H1 (cell line): ENCODE measurements at regions not wholly inside any gene's neighbourhood (a gene's known extent, or its start where the extent isn't known, plus 50 kb on each side); places are given as distances from the start of the nearest gene placed in this dataset.

Experiments used
- CTCF ChIA-PET: fragments of 300-600 bp; sonication (Branson Sonifier 250); formaldehyde crosslinking; loops from one replicate; lab custom pipeline; 2021; ENCODE audit not compliant: partially characterized antibody; lab: Charles Lee
- POLR2A ChIA-PET: fragments of 300-600 bp; sonication (Branson Sonifier 250); formaldehyde crosslinking; loops from one replicate; lab custom pipeline; 2021; ENCODE audit warnings: inconsistent platforms; ENCODE audit not compliant: partially characterized antibody; lab: Charles Lee
- DNase-seq, 2 experiments: peaks; one replicate each; pipeline versions ENCODE4 v3.0.0 to v3.0.0-alpha.2; 2010 to 2022; ENCODE audit warnings: low spot score in 2 of 2, low read depth in 1 of 2, mixed read lengths in 1 of 2
- FAIRE-seq: peaks from 2 replicates; lab custom pipeline; 2011; peaks lifted over from hg19 to GRCh38; lab: Jason Lieb, UNC
- H2AFZ ChIP-seq: 2 replicates; pipeline ENCODE4 v1.8.1; 2012; ENCODE audit warnings: low read length, inconsistent platforms
- H2AK5ac ChIP-seq: 2 replicates; pipeline ENCODE4 v1.6.1; 2013; ENCODE audit warnings: low read depth, low read length
- H2BK120ac ChIP-seq: replicated peaks from 2 replicates; pipeline ENCODE3; 2013; ENCODE audit warnings: low read depth, low read length, inconsistent platforms
- H2BK12ac ChIP-seq: 2 replicates; pipeline ENCODE4 v1.6.1; 2013; ENCODE audit warnings: low read depth, low read length
- H2BK15ac ChIP-seq: 2 replicates; pipeline ENCODE4 v1.6.1; 2013; ENCODE audit warnings: low read length
- H2BK20ac ChIP-seq: 2 replicates; pipeline ENCODE4 v1.6.1; 2013; ENCODE audit warnings: low read length
- H2BK5ac ChIP-seq: 2 replicates; pipeline ENCODE4 v1.6.1; 2013; ENCODE audit warnings: low read depth, low read length
- H3K14ac ChIP-seq: 2 replicates; pipeline ENCODE4 v1.6.1; 2013; ENCODE audit warnings: inconsistent platforms; ENCODE audit not compliant: insufficient read length
- H3K18ac ChIP-seq: 2 replicates; pipeline ENCODE4 v1.6.1; 2013; ENCODE audit warnings: low read length; ENCODE audit errors: extremely low read depth
- H3K23ac ChIP-seq: 2 replicates; pipeline ENCODE4 v1.6.1; 2013; ENCODE audit warnings: inconsistent platforms; ENCODE audit not compliant: insufficient read length
- H3K23me2 ChIP-seq: 2 replicates; pipeline ENCODE4 v1.6.1; 2013; ENCODE audit warnings: low read depth, low read length
- H3K27ac ChIP-seq: 2 replicates; pipeline ENCODE4 v1.6.1; 2011; ENCODE audit warnings: low read depth, low read length, inconsistent platforms
- H3K27me3 ChIP-seq, 4 experiments: replicated peaks in 1 of 4; 1 replicate in 1 of 4; 2 replicates in 3 of 4; pipeline versions ENCODE4 v1.6.1 to v1.8.1; 2011 to 2013; ENCODE audit warnings: low read length in 3 of 4, mild to moderate bottlenecking in 3 of 4, inconsistent platforms in 2 of 4, mixed read lengths in 2 of 4, moderate library complexity in 1 of 4; ENCODE audit not compliant: control insufficient read depth in 3 of 4, insufficient read depth in 3 of 4; ENCODE audit errors: extremely low read depth in 1 of 4
- H3K36me3 ChIP-seq, 4 experiments: 2 replicates each; pipeline versions ENCODE4 v1.6.1 to v1.8.1; 2011 to 2013; ENCODE audit warnings: mild to moderate bottlenecking in 4 of 4, low read length in 3 of 4, moderate library complexity in 2 of 4, control low read depth in 1 of 4, inconsistent platforms in 1 of 4; ENCODE audit not compliant: insufficient read depth in 4 of 4, control insufficient read depth in 2 of 4
- H3K4ac ChIP-seq: replicated peaks from 2 replicates; pipeline ENCODE3; 2013; ENCODE audit warnings: low read length, low read depth, mixed read lengths, inconsistent platforms; ENCODE audit not compliant: insufficient read length
- H3K4me1 ChIP-seq, 4 experiments: replicated peaks in 1 of 4; 1 replicate in 1 of 4; 2 replicates in 3 of 4; pipeline versions ENCODE4 v1.6.1 to v1.8.1; 2011 to 2013; ENCODE audit warnings: low read length in 3 of 4, inconsistent platforms in 2 of 4, mixed read lengths in 1 of 4; ENCODE audit not compliant: insufficient read depth in 4 of 4, control insufficient read depth in 3 of 4
- H3K4me2 ChIP-seq, 2 experiments: 2 replicates each; pipeline versions ENCODE4 v1.6.1 to v1.8.1; 2011 to 2013; ENCODE audit warnings: low read depth in 2 of 2, low read length in 2 of 2, control low read depth in 1 of 2, inconsistent platforms in 1 of 2, mild to moderate bottlenecking in 1 of 2; ENCODE audit not compliant: insufficient read depth in 1 of 2
- H3K4me3 ChIP-seq, 4 experiments: fragments of 200-600, 300-600 bp in 1 of 4; sonication (generic), shearing (Covaris generic), sonication (Bioruptor Twin) in 1 of 4; 2 replicates each; pipeline versions ENCODE4 v1.5.1 to v1.8.1; 2011 to 2016; ENCODE audit warnings: low read length in 4 of 4, low read depth in 3 of 4, control low read depth in 2 of 4, inconsistent platforms in 2 of 4, mild to moderate bottlenecking in 2 of 4, mixed read lengths in 1 of 4, moderate library complexity in 1 of 4; ENCODE audit not compliant: insufficient read depth in 2 of 4; ENCODE audit errors: extremely low read depth in 1 of 4
- H3K56ac ChIP-seq: replicated peaks from 2 replicates; pipeline ENCODE3; 2013; ENCODE audit warnings: low read depth, mild to moderate bottlenecking, mixed read lengths, low read length, inconsistent platforms; ENCODE audit not compliant: insufficient read length
- H3K79me1 ChIP-seq: 2 replicates; pipeline ENCODE4 v1.6.1; 2013; ENCODE audit warnings: low read depth, low read length, control low read depth
- H3K79me2 ChIP-seq, 2 experiments: 2 replicates each; pipeline versions ENCODE4 v1.6.1 to v1.8.1; 2012 to 2013; ENCODE audit warnings: low read length in 2 of 2, mild to moderate bottlenecking in 2 of 2, inconsistent platforms in 1 of 2; ENCODE audit not compliant: insufficient read depth in 2 of 2, control insufficient read depth in 1 of 2
- H3K9ac ChIP-seq, 4 experiments: replicated peaks in 1 of 4; 1 replicate in 1 of 4; 2 replicates in 3 of 4; pipeline versions ENCODE4 v1.6.1 to v1.8.1; 2011 to 2013; ENCODE audit warnings: low read depth in 3 of 4, low read length in 3 of 4, control low read depth in 2 of 4, mild to moderate bottlenecking in 2 of 4, moderate library complexity in 2 of 4, inconsistent platforms in 1 of 4; ENCODE audit errors: extremely low read depth in 1 of 4
- H3K9me3 ChIP-seq, 2 experiments: 2 replicates each; pipeline versions ENCODE4 v1.6.1 to v1.8.1; 2012 to 2013; ENCODE audit warnings: mild to moderate bottlenecking in 2 of 2, moderate library complexity in 2 of 2, control low read depth in 1 of 2, inconsistent platforms in 1 of 2, low read depth in 1 of 2, low read length in 1 of 2, mixed read lengths in 1 of 2; ENCODE audit not compliant: insufficient read depth in 2 of 2
- H4K20me1 ChIP-seq, 2 experiments: replicated peaks in 1 of 2; 2 replicates each; pipeline versions ENCODE3 to v1.8.1; 2011 to 2013; ENCODE audit warnings: inconsistent platforms in 2 of 2, low read length in 2 of 2, mild to moderate bottlenecking in 1 of 2; ENCODE audit not compliant: insufficient read depth in 2 of 2, control insufficient read depth in 1 of 2
- H4K5ac ChIP-seq: 2 replicates; pipeline ENCODE4 v1.6.1; 2013; ENCODE audit warnings: low read length, low read depth, mixed read lengths, inconsistent platforms; ENCODE audit not compliant: insufficient read length
- H4K8ac ChIP-seq: 2 replicates; pipeline ENCODE4 v1.8.0; 2013; ENCODE audit warnings: mild to moderate bottlenecking, moderate library complexity, low read length, inconsistent platforms; ENCODE audit not compliant: insufficient read depth; ENCODE audit errors: extremely low read depth
- H4K91ac ChIP-seq: replicated peaks from 2 replicates; pipeline ENCODE3; 2013; ENCODE audit warnings: low read length, mixed read lengths, inconsistent platforms; ENCODE audit not compliant: insufficient read length
- KDM1A ChIP-seq: fragments of 200-600, 300-600 bp; sonication (generic); IDR thresholded peaks from 2 replicates; pipeline ENCODE4 v1.7.1; 2016; ENCODE audit warnings: mild to moderate bottlenecking, low read length, borderline replicate concordance
- RFX5 ChIP-seq: IDR thresholded peaks from 2 replicates; pipeline ENCODE4 v1.6.1; 2011; ENCODE audit warnings: low read depth, low read length, improper control_type of control experiment, borderline replicate concordance

- no peaks in the 10 kb centered on the region for H3K23me2 ChIP-seq
- no peak overlapping the region for H2AFZ ChIP-seq
- no peak overlapping the region for H2BK5ac ChIP-seq
- no peak overlapping the region for H4K5ac ChIP-seq
- no peak overlapping the region for H3K56ac ChIP-seq
- no peaks in the 10 kb centered on the region for H3K79me2 ChIP-seq
- no peak overlapping the region for H4K8ac ChIP-seq
- no peak overlapping the region for H3K23ac ChIP-seq
- no peaks in the 10 kb centered on the region for H3K79me1 ChIP-seq
- no peak overlapping the region for H3K27ac ChIP-seq
- H3K9ac ChIP-seq: no peak overlapping the region
- TF ChIP-seq KDM1A (no peak), RFX5 (no peak)
- no peak overlapping the region for H3K4me2 ChIP-seq
- ChIA-PET POLR2A (no interaction called here), CTCF (interaction anchor here (0.7 kb wide), 1 partner anchor 15 kb away, joined by 3 read pairs; no protein-coding TSS in a partner anchor)
- H3K36me3 ChIP-seq: no peaks in the 10 kb centered on the region
- no peak overlapping the region for H2BK120ac ChIP-seq
- no peak overlapping the region for H3K14ac ChIP-seq
- H4K91ac ChIP-seq: no peak overlapping the region
- FAIRE-seq: no peak
- H4K20me1 ChIP-seq: no peaks in the 10 kb centered on the region
- H3K4me3 ChIP-seq: no peak overlapping the region
- no peak overlapping the region for H2BK12ac ChIP-seq
- no peak overlapping the region for H3K4ac ChIP-seq
- H3K18ac ChIP-seq: no peak overlapping the region
- H2BK15ac ChIP-seq: no peak overlapping the region
- no peaks in the 10 kb centered on the region for H3K27me3 ChIP-seq
- no peaks in the 10 kb centered on the region for H3K9me3 ChIP-seq
- no peak for DNase-seq
- no peaks in the 10 kb centered on the region for H3K4me1 ChIP-seq
- no peak overlapping the region for H2AK5ac ChIP-seq
- H2BK20ac ChIP-seq: no peak overlapping the region
Measured at GRCh38 chr2:186328838-186329237, 157.2 kb upstream of the ZC3H15 start.
